ENCODE measurements at regions not wholly inside any gene's neighbourhood (a gene's known extent, or its start where the extent isn't known, plus 50 kb on each side); places are given as distances from the start of the nearest gene placed in this dataset.
"Not testable (repeated sequence)": the region's sequence is repeated elsewhere in the genome, so short reads cannot be mapped to it uniquely, and the experiment has no call there.

DNA sequence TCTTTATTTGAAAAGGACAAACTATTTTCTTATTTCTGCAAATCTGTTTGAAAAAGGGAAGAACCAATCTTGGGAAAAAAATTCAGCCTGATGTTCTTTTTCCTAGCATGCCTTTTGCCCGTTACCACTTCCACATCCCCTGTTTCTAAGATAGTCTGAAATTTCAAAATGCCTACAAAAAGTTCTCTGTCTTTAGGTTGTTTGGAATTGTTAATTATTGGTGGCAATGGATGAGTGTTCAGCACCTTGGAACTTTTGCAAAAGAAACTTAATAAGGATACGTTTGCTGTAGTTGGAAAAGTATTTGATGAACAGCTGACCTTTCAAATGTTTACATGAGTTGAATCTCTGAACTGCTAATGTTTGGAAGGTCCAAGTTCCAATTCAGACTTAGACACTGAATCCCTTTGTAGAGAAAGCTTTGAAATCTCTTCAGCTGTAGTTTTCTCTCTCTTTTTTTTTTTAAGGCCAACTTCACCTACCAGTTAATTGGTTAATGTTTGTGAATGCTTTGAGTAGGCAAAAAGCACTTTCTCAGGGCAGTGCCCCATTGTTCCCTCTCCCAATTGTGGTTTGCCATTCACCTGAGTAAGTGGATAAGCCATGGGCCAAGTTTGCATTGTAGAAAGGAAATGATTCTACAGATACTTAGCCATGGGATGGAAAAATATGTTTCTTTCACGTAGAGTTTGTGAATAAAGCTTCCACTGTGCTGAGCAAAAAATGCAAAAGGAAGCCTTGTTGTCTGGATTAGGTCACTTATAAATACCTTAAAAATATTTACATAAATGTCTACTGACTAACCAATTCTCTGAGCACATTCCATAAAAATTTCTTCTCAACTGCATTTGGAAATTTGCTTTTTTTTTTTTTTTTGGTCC, 156.4 kb upstream of the ELL2 start:
- FAIRE-seq (no peak), DNase-seq (ENCODE audit: extremely low spot score, insufficient read length, low read depth) (no peak)

DNA sequence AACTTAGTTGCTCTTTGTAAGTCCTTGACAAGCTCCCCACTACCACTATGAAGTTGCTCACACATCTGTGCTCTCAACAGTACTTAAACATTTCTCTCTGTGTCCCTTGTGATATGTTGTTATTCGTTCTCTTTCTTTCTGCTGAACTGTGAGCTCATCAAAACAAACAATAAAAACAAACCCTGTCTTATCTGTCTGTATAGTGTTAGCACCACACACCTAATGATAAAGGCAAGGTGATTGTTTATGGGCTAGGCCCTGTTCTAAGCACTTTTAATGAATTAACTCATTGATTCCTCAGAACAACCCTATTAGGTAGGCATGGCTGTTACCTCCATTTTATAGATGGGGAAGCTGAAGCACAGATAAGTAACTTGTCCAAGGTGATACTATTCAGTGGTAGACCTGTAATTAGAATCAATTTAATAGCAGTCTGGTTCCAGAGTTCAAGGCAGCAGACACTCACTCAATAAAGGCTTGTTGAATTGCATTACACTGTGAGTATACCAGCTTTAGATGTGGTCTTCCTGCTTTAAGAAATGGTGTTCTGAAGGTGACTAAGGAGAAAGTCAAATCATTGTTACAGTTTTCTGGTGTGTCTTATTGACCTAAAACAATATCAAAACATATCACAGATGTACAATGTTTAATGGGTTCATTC, 153.6 kb upstream of the ELL2 start:
- DNase-seq (ENCODE audit: extremely low spot score, insufficient read length, low read depth) (no peak), FAIRE-seq (no peak)

DNA sequence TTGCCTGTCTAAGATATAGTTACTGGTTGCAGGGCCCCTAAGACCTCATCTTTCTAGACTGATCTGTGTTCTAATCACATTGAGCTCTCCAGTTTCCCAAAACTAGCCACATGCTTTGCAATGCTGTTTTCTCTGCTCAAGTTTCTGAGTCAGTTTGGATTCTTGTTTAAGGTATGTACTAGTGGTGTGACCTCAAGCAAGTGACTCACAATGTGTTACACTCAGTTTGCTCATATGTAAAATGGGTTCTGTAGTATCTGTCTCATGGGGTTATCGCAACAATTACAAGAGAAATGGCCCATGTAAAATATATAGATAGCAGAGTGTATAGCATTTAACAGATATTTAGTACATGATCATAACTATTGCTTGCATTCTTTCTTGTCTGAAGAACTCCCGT, 153.1 kb upstream of the ELL2 start:
- DNase-seq (ENCODE audit: extremely low spot score, insufficient read length, low read depth), result no peak
- FAIRE-seq, result no peak

GRCh38 chr5:96113170-96113939, 151.7 kb upstream of the ELL2 start:
- no peak for DNase-seq (ENCODE audit: extremely low spot score, insufficient read length, low read depth)
- FAIRE-seq, result no peak

DNA sequence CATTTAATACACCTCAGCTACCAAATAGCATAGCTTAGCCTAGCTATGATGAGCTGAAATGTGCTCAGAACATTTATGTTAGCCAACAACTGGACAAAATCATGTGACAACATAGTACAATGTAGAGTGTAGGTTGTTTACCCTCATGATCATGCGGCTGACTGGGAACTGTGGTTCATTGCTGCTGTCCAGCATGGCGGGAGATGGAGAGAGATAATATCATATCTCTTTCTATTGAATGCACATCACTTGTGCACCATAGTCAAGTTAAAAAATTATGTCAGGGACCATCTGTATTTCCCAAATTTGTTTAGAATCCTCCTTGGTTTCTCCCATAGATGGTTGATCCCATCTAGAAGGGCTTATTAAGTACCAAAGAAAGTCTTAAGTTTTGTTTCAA, 151.1 kb upstream of the ELL2 start:
- FAIRE-seq (no peak), DNase-seq (ENCODE audit: extremely low spot score, insufficient read length, low read depth) (no peak)

- DNase-seq (ENCODE audit: extremely low spot score, insufficient read length, low read depth), result no peak
- FAIRE-seq, result no peak
Measured at GRCh38 chr5:96112123-96112670, 150.5 kb upstream of the ELL2 start.

GRCh38 chr5:96111080-96111756, 149.6 kb upstream of the ELL2 start:
- DNase-seq (ENCODE audit: extremely low spot score, insufficient read length, low read depth), result no peak
- no peak for FAIRE-seq

GRCh38 chr5:96110300-96110699, 148.6 kb upstream of the ELL2 start:
- no peak for DNase-seq (ENCODE audit: extremely low spot score, insufficient read length, low read depth)

DNA sequence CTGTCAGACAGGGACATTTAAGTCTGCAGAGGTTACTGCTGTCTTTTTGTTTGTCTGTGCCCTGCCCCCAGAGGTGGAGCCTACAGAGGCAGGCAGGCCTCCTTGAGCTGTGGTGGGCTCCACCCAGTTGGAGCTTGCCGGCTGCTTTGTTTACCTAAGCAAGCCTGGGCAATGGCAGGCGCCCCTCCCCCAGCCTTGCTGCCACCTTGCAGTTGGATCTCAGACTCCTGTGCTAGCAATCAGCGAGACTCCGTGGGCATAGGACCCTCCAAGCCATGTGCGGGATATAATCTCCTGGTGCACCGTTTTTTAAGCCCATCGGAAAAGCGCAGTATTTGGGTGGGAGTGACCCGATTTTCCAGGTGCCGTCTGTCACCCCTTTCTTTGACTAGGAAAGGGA, 147.0 kb upstream of the ELL2 start:
- FAIRE-seq; DNase-seq (ENCODE audit: extremely low spot score, insufficient read length, low read depth): not testable (repeated sequence)

More at GRCh38 chr5:96110300-96110699, 148.6 kb upstream of the ELL2 start:
- no peak for FAIRE-seq

DNA sequence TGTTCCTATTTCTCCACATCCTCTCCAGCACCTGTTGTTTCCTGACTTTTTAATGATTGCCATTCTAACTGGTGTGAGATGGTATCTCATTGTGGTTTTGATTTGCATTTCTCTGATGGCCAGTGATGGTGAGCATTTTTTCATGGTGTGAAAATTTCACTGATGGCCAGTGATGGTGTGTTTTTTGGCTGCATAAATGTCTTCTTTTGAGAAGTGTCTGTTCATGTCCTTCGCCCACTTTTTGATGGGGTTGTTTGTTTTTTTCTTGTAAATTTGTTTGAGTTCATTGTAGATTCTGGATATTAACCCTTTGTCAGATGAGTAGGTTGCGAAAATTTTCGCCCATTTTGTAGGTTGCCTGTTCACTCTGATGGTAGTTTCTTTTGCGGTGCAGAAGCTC, 142.2 kb upstream of the ELL2 start:
- DNase-seq (ENCODE audit: extremely low spot score, insufficient read length, low read depth); FAIRE-seq: not testable (repeated sequence)

GRCh38 chr5:96101358-96102089, 139.9 kb upstream of the ELL2 start:
- FAIRE-seq, result no peak
- no peak for DNase-seq (ENCODE audit: extremely low spot score, insufficient read length, low read depth)

DNA sequence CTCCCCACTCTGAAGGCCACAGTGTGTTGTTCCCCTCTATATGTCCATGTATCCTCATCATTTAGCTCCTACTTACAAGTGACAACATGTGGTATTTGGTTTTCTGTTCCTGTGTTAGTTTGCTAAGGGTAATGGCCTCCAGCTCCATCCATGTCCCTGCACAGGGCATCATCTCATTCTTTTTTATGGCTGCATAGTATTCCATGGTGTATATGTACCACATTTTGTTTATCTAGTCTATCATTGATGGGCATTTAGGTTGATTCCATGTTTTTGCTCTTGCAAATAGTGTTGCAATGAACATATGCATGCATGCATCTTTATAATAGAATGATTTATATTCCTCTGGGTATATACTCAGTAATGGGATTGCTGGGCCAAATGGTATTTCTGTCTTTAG, 135.8 kb upstream of the ELL2 start:
- not testable (repeated sequence) for FAIRE-seq; DNase-seq (ENCODE audit: extremely low spot score, insufficient read length, low read depth)

- no peak for FAIRE-seq
Measured at GRCh38 chr5:96096724-96097123, 135.1 kb upstream of the ELL2 start.

GRCh38 chr5:96094904-96095303, 133.3 kb upstream of the ELL2 start:
- no peak for FAIRE-seq
- DNase-seq (ENCODE audit: extremely low spot score, insufficient read length, low read depth), result no peak

More at GRCh38 chr5:96096724-96097123, 135.1 kb upstream of the ELL2 start:
- DNase-seq (ENCODE audit: extremely low spot score, insufficient read length, low read depth), result no peak

DNA sequence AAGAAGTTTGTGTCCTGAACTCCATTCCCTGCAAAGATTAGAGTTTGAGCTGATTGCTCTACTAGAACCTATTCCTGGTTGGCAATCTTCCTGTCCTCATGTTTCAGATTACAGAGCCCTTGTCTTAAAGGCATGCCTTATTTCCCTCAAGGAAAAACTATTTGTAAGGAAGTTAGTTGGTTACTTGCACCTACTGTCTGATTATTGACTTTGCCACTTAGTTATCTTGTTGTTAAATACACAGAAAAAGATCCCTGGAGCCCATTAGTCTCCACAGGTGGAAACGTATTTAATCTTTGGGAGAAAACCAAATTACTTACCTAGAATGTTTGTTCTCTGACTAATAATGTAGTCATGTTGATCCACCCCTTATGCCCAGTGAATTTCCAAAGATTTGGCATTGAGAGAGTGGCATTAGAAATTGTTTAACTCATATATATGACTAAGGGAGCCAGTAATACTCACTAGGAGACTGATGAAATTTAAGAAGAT, 132.3 kb upstream of the ELL2 start:
- no peak for DNase-seq (ENCODE audit: extremely low spot score, insufficient read length, low read depth)

GRCh38 chr5:96093340-96093739, 131.7 kb upstream of the ELL2 start:
- no peak for FAIRE-seq
- DNase-seq (ENCODE audit: extremely low spot score, insufficient read length, low read depth), result no peak

More for the DNA sequence above, 132.3 kb upstream of the ELL2 start:
- no peak for FAIRE-seq

DNA sequence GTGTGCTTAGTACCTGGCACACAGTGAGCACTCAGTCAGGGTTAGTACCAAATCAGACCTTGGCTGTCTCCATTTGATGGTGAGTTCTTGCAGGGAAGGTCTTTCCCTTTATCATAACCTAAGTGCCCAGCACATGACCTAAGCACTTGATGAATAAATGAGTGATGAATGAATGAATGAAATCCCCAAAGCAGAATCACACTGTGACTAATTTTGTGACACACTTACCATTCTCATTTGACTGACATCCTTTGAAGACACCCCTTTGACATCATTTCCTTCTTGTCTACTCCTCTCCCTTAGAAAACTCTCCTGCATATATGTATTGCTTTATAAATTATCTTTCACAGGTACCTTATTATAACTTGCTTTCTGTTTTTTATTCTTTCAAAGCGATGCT, 130.2 kb upstream of the ELL2 start:
- DNase-seq (ENCODE audit: extremely low spot score, insufficient read length, low read depth), result no peak

DNA sequence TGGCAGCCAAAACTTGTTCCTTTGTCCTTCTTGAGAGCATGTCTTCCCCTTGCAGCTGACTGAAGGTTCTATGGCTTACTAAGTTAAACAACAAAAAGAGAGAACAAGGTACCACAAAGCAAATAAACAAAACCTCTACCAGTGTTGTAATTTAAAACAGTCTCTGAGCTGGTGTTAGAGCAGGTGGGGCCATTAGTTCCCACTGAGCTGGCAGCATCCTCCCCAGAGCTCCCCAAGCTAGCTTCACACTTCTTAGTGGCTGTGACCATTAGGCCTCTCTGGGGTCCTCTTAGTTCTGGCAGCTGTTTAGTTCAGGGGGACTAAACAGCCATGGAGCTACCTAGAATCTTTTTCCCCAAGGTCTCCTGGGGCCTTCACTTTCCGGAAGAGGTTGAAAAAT, 128.6 kb upstream of the ELL2 start:
- DNase-seq (ENCODE audit: extremely low spot score, insufficient read length, low read depth) (no peak), FAIRE-seq (no peak)

More for the DNA sequence above, 130.2 kb upstream of the ELL2 start:
- no peak for FAIRE-seq

Measured in GM18507 (cell line).